ENCODE measurements at regions not wholly inside any gene's neighbourhood (a gene's known extent, or its start where the extent isn't known, plus 50 kb on each side); places are given as distances from the start of the nearest gene placed in this dataset.

GRCh38 chr9:110148891-110149290 is 59.1 kb downstream of the C9orf152 start:
- Mint-ChIP-seq H3K9me3 (peaks cover 0 to 2% (median 0%) of the 10 kb centered on the region in 7 donors), H3K4me3 (peak overlapping the region; percentile 58 to 98 (median 88)), H3K27ac (peak overlapping the region; percentile 88 to 97 (median 95)), H3K4me1 (peaks cover 35 to 92% (median 78%) of the 10 kb centered on the region in 4 donors), H3K27me3 (no peaks in the 10 kb centered on the region), H3K36me3 (peaks cover 11% of the 10 kb centered on the region)
- Histone ChIP-seq H3K36me3 (ENCODE audit: control insufficient read depth, insufficient read depth, low read length) (no peaks in the 10 kb centered on the region), H3K27me3 (ENCODE audit: control insufficient read depth, insufficient read depth, low read length) (no peaks in the 10 kb centered on the region), H3K27ac (ENCODE audit: insufficient read depth, low read length, poor library complexity, severe bottlenecking) (peak overlapping the region; percentile 67), H3K9me3 (ENCODE audit: control insufficient read depth in 2 of 2, low read length in 2 of 2) (peaks cover 0 to 2% of the 10 kb centered on the region in 2 experiments), H3K4me1 (ENCODE audit: control insufficient read depth, insufficient read depth, low read length, poor library complexity, severe bottlenecking) (peaks cover 44% of the 10 kb centered on the region), H3K4me3 (ENCODE audit: low read depth, low read length) (peak overlapping the region; percentile 93)
- DNase-seq (no peak), ATAC-seq (ENCODE audit: low read depth in 2 of 2) (no peak)
